Neural cell (in vitro differentiated cells): ENCODE measurements at regions not wholly inside any gene's neighbourhood (a gene's known extent, or its start where the extent isn't known, plus 50 kb on each side); places are given as distances from the start of the nearest gene placed in this dataset.

Source experiments
- CTCF ChIP-seq: fragments of 450-650 bp; IDR thresholded peaks from 2 replicates; pipeline ENCODE4 v1.5.1; 2014; ENCODE audit warnings: antibody characterized with exemption, mild to moderate bottlenecking, moderate library complexity; ENCODE audit not compliant: poor library complexity, severe bottlenecking
- EP300 ChIP-seq: fragments of 450-650 bp; conservative IDR thresholded peaks from 2 replicates; pipeline ENCODE4 v1.6.1; 2014; ENCODE audit warnings: antibody characterized with exemption, mild to moderate bottlenecking, moderate library complexity; ENCODE audit not compliant: poor library complexity, severe bottlenecking
- EZH2 ChIP-seq: fragments of 200-600, 300-800 bp; shearing (Covaris generic), sonication (generic); IDR thresholded peaks from 2 replicates; pipeline ENCODE4 v1.6.1; 2014; ENCODE audit warnings: antibody characterized with exemption, low read length, borderline replicate concordance, mild to moderate bottlenecking; ENCODE audit not compliant: insufficient read depth, poor library complexity, severe bottlenecking
- MXI1 ChIP-seq: fragments of 450-650 bp; conservative IDR thresholded peaks from 2 replicates; pipeline ENCODE4 v1.6.1; 2014; ENCODE audit warnings: antibody characterized with exemption, mild to moderate bottlenecking; ENCODE audit not compliant: poor library complexity, severe bottlenecking
- POLR2AphosphoS5 ChIP-seq: IDR thresholded peaks from 2 replicates; pipeline ENCODE4 v1.6.1; 2012
- RAD21 ChIP-seq: fragments of 450-650 bp; conservative IDR thresholded peaks from 2 replicates; pipeline ENCODE4 v1.6.1; 2014; ENCODE audit warnings: antibody characterized with exemption, mild to moderate bottlenecking, moderate library complexity
- REST ChIP-seq: IDR thresholded peaks from 2 replicates; pipeline ENCODE4 v1.6.1; 2012; ENCODE audit warnings: borderline replicate concordance
- SMC3 ChIP-seq: fragments of 450-650 bp; conservative IDR thresholded peaks from 2 replicates; pipeline ENCODE4 v1.6.1; 2014; ENCODE audit warnings: antibody characterized with exemption, mild to moderate bottlenecking, moderate library complexity; ENCODE audit not compliant: poor library complexity
- TAF1 ChIP-seq: IDR thresholded peaks from 2 replicates; pipeline ENCODE4 v1.6.1; 2012; ENCODE audit warnings: low read depth

- no peak for TF ChIP-seq EP300
- no peak for TF ChIP-seq CTCF
- no peak for TF ChIP-seq EZH2
- no peak for TF ChIP-seq POLR2AphosphoS5
- no peak for TF ChIP-seq REST
- no peak for TF ChIP-seq TAF1
- TF ChIP-seq RAD21: no peak
- no peak for TF ChIP-seq MXI1
- no peak for TF ChIP-seq SMC3
Observed at GRCh38 chr9:81002906-81003305, 686.4 kb downstream of the TLE1 start.
